Activated B cell treated with CpG ODN at 0.5 μM for 24 hours (primary cell): ENCODE measurements at regions not wholly inside any gene's neighbourhood (a gene's known extent, or its start where the extent isn't known, plus 50 kb on each side); places are given as distances from the start of the nearest gene placed in this dataset.
A peak's percentile ranks its signal among the peaks of the same experiment; 100 is the strongest.

Experiments
- ATAC-seq: fragments of 200-7000 bp; cut with Tn5 transposase; one replicate; pipeline ENCODE4 v1.10.0; 2021; ENCODE audit warnings: low read depth, mild to moderate bottlenecking, moderate library complexity
- CTCF ChIA-PET: fragments of 350-600 bp; sonication (Branson Sonifier 250); formaldehyde crosslinking; loops from one replicate; lab custom pipeline; 2021; ENCODE audit warnings: antibody characterized with exemption; lab: Charles Lee
- POLR2A ChIA-PET: fragments of 350-600 bp; sonication (Branson Sonifier 250); formaldehyde crosslinking; loops from one replicate; lab custom pipeline; 2021; ENCODE audit warnings: antibody characterized with exemption; lab: Charles Lee
- DNase-seq: peaks from one replicate; pipeline ENCODE4 v3.0.0; 2022
- H3K27ac Mint-ChIP-seq: one replicate; pipeline ENCODE4 v1.8.0; 2020; ENCODE audit warnings: mixed read lengths
- H3K27me3 Mint-ChIP-seq: one replicate; pipeline ENCODE4 v1.8.0; 2021; ENCODE audit warnings: mixed read lengths
- H3K36me3 Mint-ChIP-seq: one replicate; pipeline ENCODE4 v1.8.0; 2021; ENCODE audit warnings: low read depth, mixed read lengths
- H3K4me1 Mint-ChIP-seq: one replicate; pipeline ENCODE4 v1.8.0; 2021; ENCODE audit warnings: mixed read lengths
- H3K4me3 Mint-ChIP-seq: one replicate; pipeline ENCODE4 v1.8.0; 2020; ENCODE audit warnings: mild to moderate bottlenecking, mixed read lengths
- H3K9me3 Mint-ChIP-seq: one replicate; pipeline ENCODE4 v1.8.0; 2020; ENCODE audit warnings: mixed read lengths
- CTCF ChIP-seq: fragments of 200-600 bp; IDR thresholded peaks from one replicate; pipeline ENCODE4 v1.8.0; 2022; ENCODE audit warnings: antibody characterized with exemption, mild to moderate bottlenecking
- intact Hi-C: fragments of 100-400 bp; cut with micrococcal nuclease; formaldehyde crosslinking; loops from one replicate; pipeline ENCODE4 v1.15.1; 2024

GRCh38 chr20:39516964-39517363 lies 554.8 kb downstream of the DHX35 start:
- no peak for TF ChIP-seq CTCF
- intact Hi-C loops = no loop called here
- H3K27me3 Mint-ChIP-seq = no peaks in the 10 kb centered on the region
- no peak for DNase-seq
- POLR2A ChIA-PET = no interaction called here
- CTCF ChIA-PET = no interaction called here
- no peak overlapping the region for H3K4me3 Mint-ChIP-seq
- peak; percentile 45 for ATAC-seq
- H3K36me3 Mint-ChIP-seq = no peaks in the 10 kb centered on the region
- peaks cover 14% of the 10 kb centered on the region for H3K4me1 Mint-ChIP-seq
- H3K27ac Mint-ChIP-seq = peak overlapping the region; percentile 15
- H3K9me3 Mint-ChIP-seq = no peaks in the 10 kb centered on the region

DNA sequence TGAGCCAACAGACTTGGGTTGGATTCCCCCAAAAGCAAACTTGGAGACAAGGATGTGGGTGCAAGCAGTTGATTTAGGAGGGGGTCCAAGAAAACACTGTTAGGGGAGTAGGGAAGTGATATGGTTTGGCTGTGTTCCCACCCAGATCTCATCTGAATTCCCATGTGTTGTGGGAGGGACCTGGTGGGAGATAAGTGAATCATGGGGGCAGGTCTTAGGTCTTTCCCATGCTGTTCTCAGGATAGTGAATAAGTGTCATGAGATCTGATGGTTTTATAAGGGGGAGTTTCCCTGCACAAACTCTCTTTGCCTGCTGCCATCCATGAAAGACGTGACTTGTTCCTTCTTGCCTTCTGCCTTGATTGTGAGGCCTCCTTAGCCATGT lies 542.6 kb downstream of the DHX35 start:
- Mint-ChIP-seq H3K36me3 (no peaks in the 10 kb centered on the region), H3K4me1 (no peaks in the 10 kb centered on the region), H3K27me3 (no peaks in the 10 kb centered on the region), H3K4me3 (no peak overlapping the region), H3K27ac (no peak overlapping the region), H3K9me3 (no peaks in the 10 kb centered on the region)
- ChIA-PET POLR2A (interaction anchor here (0.6 kb wide), 1 partner anchor 361 kb away, joined by 3 read pairs; no protein-coding TSS in a partner anchor), CTCF (no interaction called here)
- no peak for DNase-seq
- intact Hi-C loops = no loop called here
- no peak for ATAC-seq
- TF ChIP-seq CTCF = no peak

GRCh38 chr20:39503902-39504709 lies 542.0 kb downstream of the DHX35 start:
- Mint-ChIP-seq H3K4me3 (no peak overlapping the region), H3K4me1 (no peaks in the 10 kb centered on the region), H3K27me3 (no peaks in the 10 kb centered on the region), H3K9me3 (no peaks in the 10 kb centered on the region), H3K27ac (no peak overlapping the region), H3K36me3 (no peaks in the 10 kb centered on the region)
- ATAC-seq = no peak
- intact Hi-C loops = no loop called here
- no peak for DNase-seq
- ChIA-PET CTCF (no interaction called here), POLR2A (interaction anchor here (0.6 kb wide), 1 partner anchor 362 kb away, joined by 3 read pairs; no protein-coding TSS in a partner anchor)
- TF ChIP-seq CTCF = no peak

DNA sequence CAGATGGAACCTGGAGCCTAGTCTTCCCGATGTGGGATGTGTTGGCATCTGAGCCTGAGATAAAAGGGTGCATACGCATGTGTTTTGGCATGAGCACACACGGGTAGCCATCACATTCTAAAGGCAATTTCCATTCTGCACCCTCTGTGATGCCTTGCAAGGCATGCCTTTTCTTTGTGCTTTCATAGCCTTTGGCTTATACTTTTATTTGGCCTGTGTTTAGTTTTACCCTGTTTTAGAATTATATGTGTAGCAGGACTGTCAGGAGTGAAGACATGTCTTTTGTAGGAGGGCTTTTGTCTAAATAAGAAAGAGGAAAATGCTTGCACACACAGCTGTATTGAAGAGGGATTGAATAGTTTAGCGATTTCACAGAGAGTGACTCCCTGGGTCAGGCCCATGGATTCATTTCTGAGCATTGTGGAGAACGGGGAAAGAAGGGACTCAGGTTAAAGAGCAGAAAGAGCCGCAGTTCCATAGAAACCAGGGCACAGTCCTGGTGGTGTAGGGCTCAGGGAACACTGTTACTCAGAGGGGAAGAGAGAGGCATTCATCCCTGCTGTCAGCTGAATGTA lies 530.2 kb downstream of the DHX35 start:
- ChIA-PET POLR2A (no interaction called here), CTCF (no interaction called here)
- DNase-seq (no peak), ATAC-seq (no peak)
- Mint-ChIP-seq H3K4me1 (no peaks in the 10 kb centered on the region), H3K27ac (no peak overlapping the region), H3K9me3 (peaks cover 8% of the 10 kb centered on the region), H3K4me3 (no peak overlapping the region), H3K36me3 (no peaks in the 10 kb centered on the region), H3K27me3 (peaks cover 4% of the 10 kb centered on the region)
- intact Hi-C loops = no loop called here
- no peak for TF ChIP-seq CTCF

GRCh38 chr20:39491711-39492110 lies 529.6 kb downstream of the DHX35 start:
- intact Hi-C loops = no loop called here
- POLR2A ChIA-PET = no interaction called here
- CTCF ChIA-PET = no interaction called here
- peaks cover 4% of the 10 kb centered on the region for H3K27me3 Mint-ChIP-seq
- no peak overlapping the region for H3K4me3 Mint-ChIP-seq
- no peak for ATAC-seq
- H3K4me1 Mint-ChIP-seq = no peaks in the 10 kb centered on the region
- H3K36me3 Mint-ChIP-seq = no peaks in the 10 kb centered on the region
- peaks cover 5% of the 10 kb centered on the region for H3K9me3 Mint-ChIP-seq
- no peak overlapping the region for H3K27ac Mint-ChIP-seq
- DNase-seq = no peak
- no peak for TF ChIP-seq CTCF
